COR-L47 (cell line): ENCODE measurements at regions not wholly inside any gene's neighbourhood (a gene's known extent, or its start where the extent isn't known, plus 50 kb on each side); places are given as distances from the start of the nearest gene placed in this dataset.

Experiments
- DNase-seq: peaks from one replicate; lab custom pipeline; 2025; lab: John Stamatoyannopoulos, UW

DNA sequence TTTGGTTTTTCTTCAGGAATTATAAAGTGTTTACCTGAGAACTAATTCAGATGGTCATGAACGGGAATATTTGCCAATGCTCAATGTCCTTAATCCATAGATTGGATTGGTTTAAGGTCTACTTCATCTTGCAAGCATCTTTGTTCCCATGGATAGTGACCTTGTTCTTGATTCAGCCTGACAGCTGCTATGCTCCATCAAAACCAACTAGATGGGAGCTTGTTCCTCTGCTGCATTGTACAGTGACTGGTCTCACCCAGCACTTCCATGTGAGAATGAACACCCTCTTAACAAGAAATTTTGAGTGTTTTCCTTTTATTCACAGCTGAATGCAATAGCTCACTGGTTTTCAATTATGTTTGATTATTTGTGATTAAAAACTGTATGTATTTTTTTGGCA lies 312.6 kb upstream of the ACTBL2 start:
- DNase-seq = no peak

GRCh38 chr5:57791875-57792274 lies 309.3 kb upstream of the ACTBL2 start:
- no peak for DNase-seq

GRCh38 chr5:57785946-57786345 lies 303.3 kb upstream of the ACTBL2 start:
- DNase-seq = no peak

- DNase-seq = no peak
Measured at GRCh38 chr5:57784121-57784520, 301.5 kb upstream of the ACTBL2 start.

DNA sequence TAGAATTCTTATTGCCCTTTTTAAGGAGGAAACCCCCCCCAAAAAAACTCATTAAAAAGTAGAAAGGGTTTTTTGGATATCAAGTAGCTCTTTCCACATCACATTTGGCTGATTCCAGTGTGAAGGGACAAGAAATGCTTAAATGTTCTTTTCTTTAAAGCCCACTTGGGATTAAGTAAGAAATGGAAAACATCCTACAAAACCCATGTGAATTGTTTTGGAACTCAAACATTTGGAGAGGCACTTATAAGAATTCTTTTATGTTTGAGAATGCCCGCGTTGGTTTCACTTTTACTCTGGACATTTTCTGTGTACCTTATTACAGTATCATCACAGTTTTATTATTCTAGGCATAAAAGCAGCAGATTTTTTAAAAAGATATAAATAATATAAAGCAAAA lies 301.1 kb upstream of the ACTBL2 start:
- DNase-seq = no peak

- DNase-seq = no peak
Measured at GRCh38 chr5:57780961-57781325, 298.3 kb upstream of the ACTBL2 start.

GRCh38 chr5:57780306-57780960 lies 297.8 kb upstream of the ACTBL2 start:
- DNase-seq = no peak

DNA sequence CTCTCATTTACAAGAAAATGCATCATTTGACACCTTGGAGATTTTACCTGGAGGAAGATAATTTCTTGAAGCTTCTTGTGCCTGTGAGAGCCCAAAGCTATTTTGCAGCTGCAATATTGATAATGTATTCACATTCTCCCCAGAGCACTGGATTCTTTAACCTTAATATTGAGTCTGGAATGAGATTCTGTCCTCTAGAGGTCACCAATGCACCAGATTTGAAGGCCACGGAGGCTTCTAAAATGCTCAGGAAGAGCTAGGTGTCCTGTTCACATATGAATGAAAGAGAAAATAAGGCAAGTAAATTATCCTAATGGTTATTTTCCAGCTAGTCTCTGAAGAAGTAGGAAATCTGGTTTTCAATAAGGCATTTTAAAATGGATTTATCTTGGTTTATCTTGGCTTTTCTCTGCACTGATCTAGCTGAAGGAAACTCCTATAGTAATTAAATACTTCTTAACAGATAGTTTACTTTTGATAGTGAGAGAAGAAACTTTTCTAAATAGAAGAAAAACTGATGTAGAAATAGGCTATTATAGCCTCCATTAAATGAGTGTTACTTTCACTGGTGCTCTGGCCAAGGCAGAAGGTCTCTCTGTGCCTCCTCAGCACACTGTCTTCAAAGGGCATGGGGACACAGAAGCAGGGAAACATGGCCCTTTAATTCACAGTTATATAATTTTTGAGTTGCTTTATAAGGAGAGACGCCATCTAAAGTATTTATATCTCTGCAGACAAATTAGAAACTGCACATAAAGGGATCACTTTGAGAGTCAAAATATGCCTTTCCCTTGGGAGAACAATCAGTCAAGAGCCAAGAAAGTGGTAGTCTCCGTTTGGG lies 297.0 kb upstream of the ACTBL2 start:
- DNase-seq = peak; percentile 51

- no peak for DNase-seq
Measured at GRCh38 chr5:57778501-57779091, 296.0 kb upstream of the ACTBL2 start.

DNA sequence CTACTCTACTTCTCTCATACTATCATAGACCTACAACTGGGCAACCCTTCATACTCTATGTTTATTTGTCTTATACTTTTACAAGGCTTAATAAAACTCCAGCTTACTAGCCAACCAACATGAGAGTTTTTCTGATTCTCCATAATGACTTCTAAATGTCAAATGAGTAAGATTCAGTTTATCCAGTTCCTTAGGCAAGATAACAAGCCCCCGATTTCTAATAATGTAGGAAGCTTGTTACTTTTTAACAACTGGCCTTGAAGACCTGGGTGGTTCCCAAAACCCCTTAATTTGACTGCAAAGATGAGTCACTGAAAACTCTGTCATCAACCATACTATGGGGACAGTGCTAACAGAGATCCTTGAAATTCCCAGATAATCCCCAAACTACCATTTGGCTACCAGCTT lies 294.6 kb upstream of the ACTBL2 start:
- no peak for DNase-seq

- DNase-seq = no peak
Measured at GRCh38 chr5:57776035-57776434, 293.4 kb upstream of the ACTBL2 start.

DNA sequence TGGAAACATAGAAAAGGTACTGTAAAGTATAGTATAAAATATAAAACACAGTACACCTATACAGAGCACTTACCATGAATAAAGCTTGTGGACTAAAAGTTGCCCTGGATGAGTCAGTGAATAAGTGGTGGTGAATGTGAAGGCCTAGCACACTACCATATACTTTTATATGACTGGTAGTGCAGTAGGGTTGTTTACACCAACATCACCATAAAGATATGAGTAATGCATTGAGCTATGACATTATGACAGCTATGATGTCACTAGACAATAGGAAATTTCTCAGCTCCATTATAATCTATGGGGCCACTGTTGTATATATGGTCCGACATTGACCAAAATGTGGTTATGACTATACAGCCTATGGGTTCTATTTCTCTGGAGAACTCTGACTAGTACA lies 291.8 kb upstream of the ACTBL2 start:
- no peak for DNase-seq

DNA sequence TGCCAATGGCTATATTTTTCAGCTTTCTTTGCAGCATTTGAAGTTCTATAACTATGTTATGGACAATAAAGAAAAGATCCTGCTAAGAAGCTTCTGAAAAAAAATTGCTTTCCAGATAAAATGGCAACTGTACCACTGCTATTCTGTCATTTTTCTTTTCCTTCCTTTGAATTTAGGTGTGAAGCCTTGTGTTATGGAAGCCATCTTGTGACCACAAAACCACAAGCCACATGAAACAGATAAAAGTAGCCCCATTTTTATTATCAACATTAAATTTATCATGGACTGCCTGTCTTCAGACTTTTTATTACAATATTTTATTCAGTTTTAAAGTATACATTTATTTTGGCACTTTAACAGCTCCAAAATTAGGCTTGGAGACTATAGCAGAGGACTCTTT lies 289.9 kb upstream of the ACTBL2 start:
- DNase-seq = no peak

DNA sequence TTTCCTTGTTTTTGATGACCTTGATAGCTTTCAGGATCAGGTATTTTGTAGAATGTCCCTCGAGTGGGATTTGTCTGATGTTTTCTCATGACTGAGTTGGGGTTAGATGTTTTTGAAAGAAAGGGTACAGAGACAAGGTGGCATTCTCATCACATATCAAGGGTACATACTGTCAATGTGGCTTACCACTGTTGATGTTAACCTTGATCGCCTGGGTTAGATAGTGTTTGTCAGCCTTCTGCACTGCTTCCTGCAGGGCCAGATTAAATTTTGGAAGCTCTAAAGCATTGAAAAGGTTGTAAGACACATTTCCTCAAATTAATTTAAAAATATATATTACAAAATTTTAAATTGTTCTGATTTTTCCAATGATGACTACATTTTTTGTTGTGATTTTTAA lies 287.4 kb upstream of the ACTBL2 start:
- DNase-seq = no peak

DNA sequence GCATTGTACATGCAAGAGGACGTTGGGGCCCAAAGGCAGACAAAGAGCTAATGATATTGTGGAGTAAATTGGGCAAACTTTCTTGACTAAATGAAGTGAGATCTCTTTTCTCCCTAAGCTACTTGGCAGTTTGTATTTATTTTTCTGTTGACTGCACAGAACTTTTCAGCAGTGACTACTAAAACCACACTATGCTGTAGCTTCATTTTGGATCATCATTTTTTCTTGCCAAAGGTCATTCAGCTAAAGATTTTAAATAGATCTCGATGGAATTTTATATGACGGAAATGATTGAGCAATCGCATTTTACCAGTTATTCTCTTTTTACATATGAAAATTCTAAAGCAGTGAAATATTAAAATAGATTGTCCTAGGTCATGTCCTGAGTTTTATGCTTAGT lies 286.1 kb upstream of the ACTBL2 start:
- no peak for DNase-seq

- DNase-seq = no peak
Measured at GRCh38 chr5:57764479-57765089, 282.0 kb upstream of the ACTBL2 start.

GRCh38 chr5:57761513-57761912 lies 278.9 kb upstream of the ACTBL2 start:
- DNase-seq = no peak

DNA sequence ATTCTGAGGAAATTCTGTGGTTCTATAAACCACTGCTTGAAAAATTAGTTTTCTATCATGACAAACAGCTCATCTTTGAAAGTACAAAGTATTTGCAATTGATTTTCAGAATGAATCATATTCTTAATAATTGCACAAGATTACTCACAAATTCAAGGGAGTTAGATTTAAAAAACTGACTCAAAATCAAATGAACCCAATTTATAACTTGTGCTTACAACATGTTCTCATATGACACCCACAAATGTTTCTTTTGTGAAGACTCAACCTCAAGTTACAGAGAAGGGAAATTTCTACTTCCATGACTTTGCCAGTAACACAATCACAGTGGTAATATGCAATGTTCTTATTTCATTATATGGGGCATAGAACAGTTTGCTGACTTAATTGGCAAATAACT lies 272.0 kb upstream of the ACTBL2 start:
- DNase-seq = no peak

GRCh38 chr5:57753446-57753845 lies 270.8 kb upstream of the ACTBL2 start:
- DNase-seq = no peak

- DNase-seq = no peak
Measured at GRCh38 chr5:57751710-57752109, 269.1 kb upstream of the ACTBL2 start.

GRCh38 chr5:57750891-57751290 lies 268.3 kb upstream of the ACTBL2 start:
- no peak for DNase-seq

DNA sequence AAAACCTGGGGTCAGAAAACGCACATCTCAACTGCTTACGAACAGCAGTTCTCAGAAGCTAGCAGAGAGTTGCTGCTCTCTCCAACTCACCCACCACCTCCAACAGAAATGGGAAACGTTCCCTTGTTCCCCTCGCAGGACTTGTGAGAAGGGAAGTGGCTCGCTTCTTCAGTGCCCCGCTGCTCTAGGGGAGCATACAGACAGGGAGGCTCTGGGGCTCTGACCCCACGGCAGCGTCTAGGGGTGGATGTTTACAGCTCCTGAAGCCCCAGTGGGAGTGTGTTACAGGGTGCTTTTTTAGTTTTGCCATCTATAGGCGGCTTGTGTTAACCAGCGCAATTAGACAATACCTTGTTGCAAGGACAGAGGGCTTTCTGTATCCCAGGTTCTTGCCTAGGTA lies 267.7 kb upstream of the ACTBL2 start:
- DNase-seq = no peak

DNA sequence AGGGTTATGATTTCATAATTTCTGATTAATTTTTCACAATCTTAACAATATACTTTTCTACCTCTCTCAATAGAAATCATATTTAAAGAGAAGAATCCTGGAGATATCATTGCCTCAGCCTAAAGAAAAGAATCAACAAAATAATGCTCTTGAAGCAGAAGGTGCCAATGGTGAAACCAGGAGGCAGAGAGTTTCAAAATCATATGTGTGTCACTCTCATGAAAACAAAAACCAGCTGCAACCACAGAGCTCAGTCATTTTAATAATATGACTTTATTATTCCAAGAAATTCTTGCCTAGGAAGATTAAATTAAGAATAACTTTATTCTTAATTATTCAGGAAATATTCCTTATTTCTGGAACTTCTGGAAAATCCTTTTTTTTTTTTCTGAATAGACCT lies 266.8 kb upstream of the ACTBL2 start:
- no peak for DNase-seq
